OCI-LY1 (cell line): ENCODE measurements at regions not wholly inside any gene's neighbourhood (a gene's known extent, or its start where the extent isn't known, plus 50 kb on each side); places are given as distances from the start of the nearest gene placed in this dataset.

Experiments used
- H2AFZ ChIP-seq: fragments of 200-600 bp; sonication (generic), shearing (Covaris generic); 2 replicates; pipeline ENCODE4 v1.6.0; 2014; ENCODE audit warnings: antibody characterized with exemption, mild to moderate bottlenecking, low read length
- H3F3A ChIP-seq: fragments of 200-600 bp; sonication (generic), shearing (Covaris generic); 2 replicates; pipeline ENCODE4 v1.6.0; 2014; ENCODE audit warnings: mild to moderate bottlenecking, antibody characterized with exemption, low read length, moderate library complexity; ENCODE audit not compliant: insufficient read depth
- H3K27ac ChIP-seq: fragments of 200-600 bp; sonication (generic); 2 replicates; pipeline ENCODE4 v1.5.1; 2014; ENCODE audit warnings: low read length, mixed run types, mild to moderate bottlenecking, low read depth; ENCODE audit not compliant: poor library complexity, severe bottlenecking
- H3K27me3 ChIP-seq: fragments of 200-600 bp; sonication (generic); 2 replicates; pipeline ENCODE4 v1.6.0; 2014; ENCODE audit warnings: antibody characterized with exemption, mild to moderate bottlenecking, low read length, moderate library complexity; ENCODE audit not compliant: insufficient read depth
- H3K36me3 ChIP-seq: fragments of 200-600 bp; sonication (generic); 2 replicates; pipeline ENCODE4 v1.6.1; 2014; ENCODE audit warnings: mild to moderate bottlenecking, antibody characterized with exemption, low read length, moderate library complexity, mixed read lengths; ENCODE audit not compliant: insufficient read depth
- H3K4me1 ChIP-seq: fragments of 200-600 bp; sonication (generic); 2 replicates; pipeline ENCODE4 v1.5.1; 2014; ENCODE audit warnings: mild to moderate bottlenecking, low read length, moderate library complexity; ENCODE audit not compliant: insufficient read depth, severe bottlenecking
- H3K4me2 ChIP-seq: fragments of 200-600 bp; sonication (generic), shearing (Covaris generic); 2 replicates; pipeline ENCODE4 v1.6.1; 2014; ENCODE audit warnings: low read length
- H3K4me3 ChIP-seq: fragments of 200-600 bp; sonication (generic); 2 replicates; pipeline ENCODE4 v1.5.1; 2014; ENCODE audit warnings: low read length, low read depth, mild to moderate bottlenecking, mixed read lengths; ENCODE audit not compliant: poor library complexity, severe bottlenecking
- H3K79me2 ChIP-seq: fragments of 200-600 bp; shearing (Covaris generic); 2 replicates; pipeline ENCODE4 v1.6.1; 2016; ENCODE audit warnings: mixed run types, low read length, mixed read lengths; ENCODE audit not compliant: insufficient read depth
- H3K9ac ChIP-seq: fragments of 200-600 bp; sonication (generic), shearing (Covaris generic); 2 replicates; pipeline ENCODE4 v1.6.1; 2014; ENCODE audit warnings: mild to moderate bottlenecking, low read length, mixed read lengths
- H3K9me2 ChIP-seq: fragments of 200-600 bp; sonication (generic), shearing (Covaris generic); 2 replicates; pipeline ENCODE4 v1.6.1; 2014; ENCODE audit warnings: low read depth, mild to moderate bottlenecking, low read length, mixed read lengths
- H3K9me3 ChIP-seq: fragments of 200-600 bp; shearing (Covaris generic); 2 replicates; pipeline ENCODE4 v1.6.1; 2014; ENCODE audit warnings: low read length, mixed read lengths
- H4K20me1 ChIP-seq: fragments of 200-600 bp; sonication (generic), shearing (Covaris generic); 2 replicates; pipeline ENCODE4 v1.6.0; 2016; ENCODE audit warnings: mild to moderate bottlenecking, low read length; ENCODE audit not compliant: insufficient read depth
- CTCF ChIP-seq: fragments of 200-600 bp; sonication (generic), shearing (Covaris generic); IDR thresholded peaks from 2 replicates; pipeline ENCODE4 v1.5.1; 2017; ENCODE audit warnings: mild to moderate bottlenecking, antibody characterized with exemption, low read length, moderate library complexity, mixed read lengths
- EZH2 ChIP-seq: fragments of 200-600 bp; sonication (generic), shearing (Covaris generic); IDR thresholded peaks from 2 replicates; pipeline ENCODE4 v1.8.0; 2017; ENCODE audit warnings: borderline replicate concordance, mixed run types, mild to moderate bottlenecking, antibody characterized with exemption, low read length, moderate library complexity, mixed read lengths

DNA sequence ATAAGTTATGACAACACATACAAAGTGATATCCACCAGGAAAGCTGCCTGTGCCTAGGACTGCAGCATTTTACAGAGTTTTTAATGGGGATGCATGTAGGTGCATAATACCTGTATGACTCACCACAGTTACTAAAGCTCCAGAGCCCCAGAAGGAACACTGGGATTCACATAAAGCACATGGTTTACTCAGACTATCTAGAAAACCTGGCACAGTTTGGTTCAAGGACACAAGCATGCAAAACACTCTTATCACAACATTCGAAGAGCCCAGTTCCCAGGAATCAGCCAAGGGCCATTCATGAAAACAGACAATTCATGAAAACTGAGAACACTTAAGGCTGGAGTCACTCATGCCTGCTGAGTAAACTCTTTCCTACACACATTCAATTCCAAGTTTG lies 261.0 kb downstream of the PYDC2 start:
- Histone ChIP-seq H2AFZ (no peak overlapping the region), H3K36me3 (no peaks in the 10 kb centered on the region), H3K4me2 (no peak overlapping the region), H3K9me3 (no peaks in the 10 kb centered on the region), H3K27ac (no peak overlapping the region), H3K9ac (no peak overlapping the region), H3K4me3 (no peak overlapping the region), H3K27me3 (no peaks in the 10 kb centered on the region), H4K20me1 (no peaks in the 10 kb centered on the region), H3K9me2 (no peaks in the 10 kb centered on the region), H3K4me1 (no peaks in the 10 kb centered on the region), H3K79me2 (no peaks in the 10 kb centered on the region), H3F3A (no peaks in the 10 kb centered on the region)
- TF ChIP-seq CTCF (no peak), EZH2 (no peak)

GRCh38 chr3:191727338-191727737 lies 266.4 kb downstream of the PYDC2 start:
- Histone ChIP-seq H3K9me2 (no peaks in the 10 kb centered on the region), H3K9me3 (no peaks in the 10 kb centered on the region), H4K20me1 (no peaks in the 10 kb centered on the region), H2AFZ (no peak overlapping the region), H3K4me2 (no peak overlapping the region), H3K27me3 (no peaks in the 10 kb centered on the region), H3K36me3 (no peaks in the 10 kb centered on the region), H3K9ac (no peak overlapping the region), H3K27ac (no peak overlapping the region), H3K79me2 (no peaks in the 10 kb centered on the region), H3F3A (no peaks in the 10 kb centered on the region), H3K4me1 (no peaks in the 10 kb centered on the region), H3K4me3 (no peak overlapping the region)
- no peak for TF ChIP-seq EZH2

GRCh38 chr3:191728186-191728585 lies 267.2 kb downstream of the PYDC2 start:
- H3K4me3 ChIP-seq, result no peak overlapping the region
- TF ChIP-seq EZH2 (no peak), CTCF (no peak)
- H2AFZ ChIP-seq, result no peak overlapping the region
- H3F3A ChIP-seq, result no peaks in the 10 kb centered on the region
- H3K27ac ChIP-seq, result no peak overlapping the region
- no peaks in the 10 kb centered on the region for H3K9me3 ChIP-seq
- H4K20me1 ChIP-seq, result no peaks in the 10 kb centered on the region
- H3K79me2 ChIP-seq, result no peaks in the 10 kb centered on the region
- no peaks in the 10 kb centered on the region for H3K4me1 ChIP-seq
- no peaks in the 10 kb centered on the region for H3K9me2 ChIP-seq
- no peak overlapping the region for H3K4me2 ChIP-seq
- no peak overlapping the region for H3K9ac ChIP-seq
- no peaks in the 10 kb centered on the region for H3K36me3 ChIP-seq
- H3K27me3 ChIP-seq, result no peaks in the 10 kb centered on the region

DNA sequence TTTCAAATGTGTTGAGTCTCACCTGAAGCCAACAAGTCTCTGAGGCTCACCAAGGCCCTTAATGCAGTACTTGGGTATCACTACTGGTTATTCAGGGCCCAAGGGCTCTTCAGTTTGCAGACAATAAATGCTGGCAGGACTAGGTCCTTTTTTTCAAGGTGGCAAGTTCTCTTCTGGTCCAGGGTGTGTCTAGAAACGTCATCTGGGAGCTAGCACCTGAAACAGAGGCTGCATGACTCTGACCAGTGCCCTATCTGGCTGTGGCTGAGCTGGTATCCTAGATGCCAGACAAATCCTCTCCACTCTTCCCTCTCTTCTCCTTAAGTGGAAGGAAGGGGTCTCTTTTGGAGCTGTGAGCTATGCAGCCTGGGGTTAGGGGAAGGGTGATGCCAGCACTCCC lies 276.8 kb downstream of the PYDC2 start:
- no peak for TF ChIP-seq EZH2
- no peak for TF ChIP-seq CTCF
- no peak overlapping the region for H2AFZ ChIP-seq
- no peak overlapping the region for H3K4me2 ChIP-seq
- no peak overlapping the region for H3K27ac ChIP-seq
- H3K9me2 ChIP-seq, result no peaks in the 10 kb centered on the region
- no peaks in the 10 kb centered on the region for H3K79me2 ChIP-seq
- no peak overlapping the region for H3K4me3 ChIP-seq
- no peaks in the 10 kb centered on the region for H3K9me3 ChIP-seq
- H3K4me1 ChIP-seq, result no peaks in the 10 kb centered on the region
- no peaks in the 10 kb centered on the region for H3K36me3 ChIP-seq
- H3K27me3 ChIP-seq, result no peaks in the 10 kb centered on the region
- no peaks in the 10 kb centered on the region for H4K20me1 ChIP-seq
- no peak overlapping the region for H3K9ac ChIP-seq
- H3F3A ChIP-seq, result no peaks in the 10 kb centered on the region
